ENCODE measurements at regions not wholly inside any gene's neighbourhood (a gene's known extent, or its start where the extent isn't known, plus 50 kb on each side); places are given as distances from the start of the nearest gene placed in this dataset.

GRCh38 chr4:18242919-18243693, 221.6 kb upstream of the LCORL start:
- Histone ChIP-seq H3K4me1 (peaks cover 0 to 8% of the 10 kb centered on the region in 2 donors), H3K36me3 (no peaks in the 10 kb centered on the region), H3K27me3 (no peaks in the 10 kb centered on the region), H3K27ac (no peak overlapping the region), H3K4me3 (no peak overlapping the region), H3K9me3 (no peaks in the 10 kb centered on the region)
- TF ChIP-seq POLR2A (IDR thresholded peaks at IDR 0.05) (no peak), CTCF (IDR thresholded peaks at IDR 0.05 in 4 of 5, conservative IDR thresholded peaks at IDR 0.05 in 1 of 5) (no peak)
- in situ Hi-C loops (cut with MboI; ENCODE audit: low sequenced_read_pairs in 4 of 4) (no loop called here), intact Hi-C loops (cut with DNase I; ENCODE audit: low total_unique reads) (no loop called here)
- ATAC-seq (no peak), DNase-seq (no peak)

DNA sequence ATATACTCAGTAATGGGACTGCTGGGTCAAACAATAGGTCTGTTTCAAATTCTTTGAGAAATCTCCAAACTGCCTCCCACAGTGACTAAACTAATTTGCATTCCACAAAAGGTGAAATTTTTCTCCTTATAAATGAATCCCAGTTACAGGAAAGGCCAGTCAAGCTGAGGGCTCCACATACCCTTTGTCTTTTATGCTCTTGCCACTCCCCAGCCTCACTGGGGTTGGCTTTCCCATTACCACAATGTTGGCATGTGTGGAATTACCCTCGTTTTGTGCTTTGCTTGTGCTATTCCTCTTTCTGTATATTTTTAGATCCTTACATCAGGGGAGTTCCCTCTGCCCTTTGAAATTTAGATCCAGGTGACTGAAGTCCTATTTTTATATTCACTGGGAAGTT, 220.2 kb upstream of the LCORL start:
- intact Hi-C loops (cut with DNase I; ENCODE audit: low total_unique reads) (no loop called here), in situ Hi-C loops (cut with MboI; ENCODE audit: low sequenced_read_pairs in 4 of 4) (no loop called here)
- no peak for ATAC-seq
- H3K36me3 ChIP-seq, result no peaks in the 10 kb centered on the region
- TF ChIP-seq POLR2A (IDR thresholded peaks at IDR 0.05) (no peak), CTCF (IDR thresholded peaks at IDR 0.05 in 4 of 5, conservative IDR thresholded peaks at IDR 0.05 in 1 of 5) (no peak)
- no peak for DNase-seq
- H3K4me3 ChIP-seq, result no peak overlapping the region
- H3K4me1 ChIP-seq, result peaks cover 0 to 8% of the 10 kb centered on the region in 2 donors
- H3K27ac ChIP-seq, result no peak overlapping the region
- no peaks in the 10 kb centered on the region for H3K27me3 ChIP-seq
- H3K9me3 ChIP-seq, result no peaks in the 10 kb centered on the region

GRCh38 chr4:18234108-18234507, 212.6 kb upstream of the LCORL start:
- Histone ChIP-seq H3K27me3 (no peaks in the 10 kb centered on the region), H3K9me3 (peaks cover 0 to 6% (median 0%) of the 10 kb centered on the region in 3 donors), H3K27ac (no peak overlapping the region), H3K4me1 (no peaks in the 10 kb centered on the region), H3K4me3 (no peak overlapping the region), H3K36me3 (no peaks in the 10 kb centered on the region)
- ATAC-seq (no peak), DNase-seq (no peak)
- TF ChIP-seq POLR2A (IDR thresholded peaks at IDR 0.05) (no peak), CTCF (IDR thresholded peaks at IDR 0.05 in 4 of 5, conservative IDR thresholded peaks at IDR 0.05 in 1 of 5) (no peak)
- in situ Hi-C loops (cut with MboI; ENCODE audit: low sequenced_read_pairs in 4 of 4), result no loop called here
- intact Hi-C loops (cut with DNase I; ENCODE audit: low total_unique reads), result no loop called here

DNA sequence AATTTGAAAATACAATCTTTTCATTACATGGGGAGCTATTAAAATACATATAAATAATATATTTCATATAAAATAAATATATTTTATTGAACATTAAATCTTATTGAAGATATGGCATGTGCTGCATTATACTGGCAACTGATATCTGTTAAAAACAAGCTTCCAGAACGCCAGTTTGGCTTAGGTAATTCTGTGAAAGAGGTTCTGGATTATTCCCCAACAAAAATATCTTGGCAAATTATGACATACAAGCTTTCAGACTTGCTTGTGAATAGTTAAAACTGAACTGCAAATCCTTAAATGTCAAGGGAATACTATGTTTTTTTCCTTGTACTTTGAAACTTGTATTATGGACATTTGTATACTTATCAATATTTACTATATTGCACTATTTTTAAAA, 210.2 kb upstream of the LCORL start:
- ATAC-seq (no peak), DNase-seq (no peak)
- Histone ChIP-seq H3K27me3 (no peaks in the 10 kb centered on the region), H3K36me3 (no peaks in the 10 kb centered on the region), H3K27ac (no peak overlapping the region), H3K4me3 (no peak overlapping the region), H3K4me1 (no peaks in the 10 kb centered on the region), H3K9me3 (peaks cover 0 to 6% (median 0%) of the 10 kb centered on the region in 3 donors)
- intact Hi-C loops (cut with DNase I; ENCODE audit: low total_unique reads) (no loop called here), in situ Hi-C loops (cut with MboI; ENCODE audit: low sequenced_read_pairs in 4 of 4) (no loop called here)
- TF ChIP-seq POLR2A (IDR thresholded peaks at IDR 0.05), result no peak
- TF ChIP-seq CTCF (IDR thresholded peaks at IDR 0.05 in 4 of 5, conservative IDR thresholded peaks at IDR 0.05 in 1 of 5), result no peak

DNA sequence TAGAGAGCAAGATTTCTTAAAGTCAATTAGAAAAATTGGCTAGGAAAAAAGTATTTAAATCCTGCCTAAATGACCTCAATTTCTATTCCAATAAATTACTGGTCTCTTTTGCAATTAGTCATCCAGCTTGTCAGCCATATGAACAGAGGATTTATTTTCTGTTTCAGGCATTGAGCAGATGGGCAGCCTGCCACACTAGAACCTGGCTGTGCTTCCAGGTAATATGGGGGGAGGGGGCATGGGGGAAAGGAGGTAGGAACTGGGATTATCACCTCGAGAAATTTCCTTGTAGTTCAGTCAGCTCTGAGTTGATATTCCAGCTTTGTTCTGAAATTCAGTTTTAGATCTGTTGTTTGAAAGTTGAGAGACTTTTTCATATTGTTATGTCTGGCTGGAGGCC, 206.3 kb upstream of the LCORL start:
- intact Hi-C loops (cut with DNase I; ENCODE audit: low total_unique reads) (no loop called here), in situ Hi-C loops (cut with MboI; ENCODE audit: low sequenced_read_pairs in 4 of 4) (no loop called here)
- DNase-seq, result no peak
- no peak overlapping the region for H3K4me3 ChIP-seq
- no peaks in the 10 kb centered on the region for H3K27me3 ChIP-seq
- TF ChIP-seq POLR2A (IDR thresholded peaks at IDR 0.05) (no peak), CTCF (IDR thresholded peaks at IDR 0.05 in 4 of 5, conservative IDR thresholded peaks at IDR 0.05 in 1 of 5) (no peak)
- no peaks in the 10 kb centered on the region for H3K9me3 ChIP-seq
- H3K27ac ChIP-seq, result no peak overlapping the region
- H3K36me3 ChIP-seq, result no peaks in the 10 kb centered on the region
- H3K4me1 ChIP-seq, result no peaks in the 10 kb centered on the region
- no peak for ATAC-seq

All from gastrocnemius medialis (tissue), 4 donors.